Type B pancreatic cell (in vitro differentiated cells): ENCODE measurements at regions not wholly inside any gene's neighbourhood (a gene's known extent, or its start where the extent isn't known, plus 50 kb on each side); places are given as distances from the start of the nearest gene placed in this dataset.

ENCODE experiments used
- DNase-seq: peaks from one replicate; pipeline ENCODE4 v3.0.0; 2021; ENCODE audit warnings: mixed read lengths; ENCODE audit not compliant: unreplicated experiment; ENCODE audit errors: extremely low spot score
- H3K27ac Mint-ChIP-seq: 2 replicates; pipeline ENCODE4 v1.8.0; 2021; ENCODE audit warnings: mild to moderate bottlenecking, mixed read lengths
- H3K27me3 Mint-ChIP-seq: 2 replicates; pipeline ENCODE4 v1.8.0; 2021; ENCODE audit warnings: mixed read lengths
- H3K36me3 Mint-ChIP-seq: 2 replicates; pipeline ENCODE4 v1.8.0; 2021; ENCODE audit warnings: mixed read lengths
- H3K4me1 Mint-ChIP-seq: one replicate; pipeline ENCODE4 v1.8.0; 2021; ENCODE audit warnings: mixed read lengths; ENCODE audit not compliant: unreplicated experiment
- H3K4me3 Mint-ChIP-seq: 2 replicates; pipeline ENCODE4 v1.8.0; 2021; ENCODE audit warnings: mild to moderate bottlenecking, mixed read lengths
- H3K9me3 Mint-ChIP-seq: 2 replicates; pipeline ENCODE4 v1.8.0; 2021; ENCODE audit warnings: mixed read lengths
- TF ChIP-seq, protein P1 (sequence below): fragments of 200-600 bp; sonication (generic); conservative IDR thresholded peaks from 2 replicates; pipeline ENCODE4 v1.5.0; 2021; ENCODE audit warnings: antibody characterized with exemption, mild to moderate bottlenecking

DNA sequence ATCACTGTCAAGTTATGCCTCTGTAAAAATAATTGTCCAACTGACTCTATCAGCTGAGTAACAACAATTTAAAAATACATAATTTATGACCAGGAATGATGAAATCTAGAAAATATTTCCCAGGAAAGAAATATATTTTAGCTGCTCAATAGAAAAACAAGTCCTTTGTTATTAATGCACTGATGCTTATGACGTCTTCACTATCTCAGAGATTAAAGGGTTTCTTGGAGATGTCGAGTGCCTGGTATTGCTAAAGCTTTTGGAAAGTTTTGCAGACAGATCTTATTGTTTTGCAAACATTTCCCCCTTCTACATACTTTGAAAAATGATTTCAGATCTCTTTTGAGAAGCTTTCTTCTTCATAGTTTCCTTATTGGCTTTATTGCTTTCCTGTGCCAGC lies 154.6 kb upstream of the RPS6KA3 start:
- no peak for DNase-seq
- Mint-ChIP-seq H3K27ac (no peak overlapping the region), H3K36me3 (no peaks in the 10 kb centered on the region), H3K27me3 (no peaks in the 10 kb centered on the region), H3K9me3 (no peaks in the 10 kb centered on the region), H3K4me1 (no peaks in the 10 kb centered on the region), H3K4me3 (no peak overlapping the region)
- TF ChIP-seq, protein P1, sequence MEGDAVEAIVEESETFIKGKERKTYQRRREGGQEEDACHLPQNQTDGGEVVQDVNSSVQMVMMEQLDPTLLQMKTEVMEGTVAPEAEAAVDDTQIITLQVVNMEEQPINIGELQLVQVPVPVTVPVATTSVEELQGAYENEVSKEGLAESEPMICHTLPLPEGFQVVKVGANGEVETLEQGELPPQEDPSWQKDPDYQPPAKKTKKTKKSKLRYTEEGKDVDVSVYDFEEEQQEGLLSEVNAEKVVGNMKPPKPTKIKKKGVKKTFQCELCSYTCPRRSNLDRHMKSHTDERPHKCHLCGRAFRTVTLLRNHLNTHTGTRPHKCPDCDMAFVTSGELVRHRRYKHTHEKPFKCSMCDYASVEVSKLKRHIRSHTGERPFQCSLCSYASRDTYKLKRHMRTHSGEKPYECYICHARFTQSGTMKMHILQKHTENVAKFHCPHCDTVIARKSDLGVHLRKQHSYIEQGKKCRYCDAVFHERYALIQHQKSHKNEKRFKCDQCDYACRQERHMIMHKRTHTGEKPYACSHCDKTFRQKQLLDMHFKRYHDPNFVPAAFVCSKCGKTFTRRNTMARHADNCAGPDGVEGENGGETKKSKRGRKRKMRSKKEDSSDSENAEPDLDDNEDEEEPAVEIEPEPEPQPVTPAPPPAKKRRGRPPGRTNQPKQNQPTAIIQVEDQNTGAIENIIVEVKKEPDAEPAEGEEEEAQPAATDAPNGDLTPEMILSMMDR: no peak

DNA sequence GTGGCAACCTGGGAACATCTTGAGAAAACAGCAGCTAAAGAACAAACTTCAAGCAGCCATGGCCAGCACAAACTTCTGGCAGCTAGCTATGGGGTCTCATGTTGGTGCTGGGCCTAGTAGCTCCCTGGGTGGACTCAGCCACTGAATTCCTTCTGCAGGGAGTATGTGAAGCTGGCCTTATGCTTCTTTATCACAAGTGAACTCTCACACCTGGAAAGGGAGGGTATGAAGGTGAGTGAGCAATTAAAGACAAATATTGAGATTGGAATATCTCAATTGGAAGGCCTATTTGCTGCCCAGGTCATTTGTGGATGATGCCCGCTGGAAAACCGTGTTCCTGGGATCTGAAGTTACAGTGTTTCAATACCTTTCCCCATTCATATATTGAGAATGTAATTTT lies 153.3 kb upstream of the RPS6KA3 start:
- Mint-ChIP-seq H3K36me3 (no peaks in the 10 kb centered on the region), H3K27ac (no peak overlapping the region), H3K4me1 (no peaks in the 10 kb centered on the region), H3K9me3 (no peaks in the 10 kb centered on the region), H3K4me3 (no peak overlapping the region), H3K27me3 (no peaks in the 10 kb centered on the region)
- TF ChIP-seq, protein P1: no peak
- no peak for DNase-seq

DNA sequence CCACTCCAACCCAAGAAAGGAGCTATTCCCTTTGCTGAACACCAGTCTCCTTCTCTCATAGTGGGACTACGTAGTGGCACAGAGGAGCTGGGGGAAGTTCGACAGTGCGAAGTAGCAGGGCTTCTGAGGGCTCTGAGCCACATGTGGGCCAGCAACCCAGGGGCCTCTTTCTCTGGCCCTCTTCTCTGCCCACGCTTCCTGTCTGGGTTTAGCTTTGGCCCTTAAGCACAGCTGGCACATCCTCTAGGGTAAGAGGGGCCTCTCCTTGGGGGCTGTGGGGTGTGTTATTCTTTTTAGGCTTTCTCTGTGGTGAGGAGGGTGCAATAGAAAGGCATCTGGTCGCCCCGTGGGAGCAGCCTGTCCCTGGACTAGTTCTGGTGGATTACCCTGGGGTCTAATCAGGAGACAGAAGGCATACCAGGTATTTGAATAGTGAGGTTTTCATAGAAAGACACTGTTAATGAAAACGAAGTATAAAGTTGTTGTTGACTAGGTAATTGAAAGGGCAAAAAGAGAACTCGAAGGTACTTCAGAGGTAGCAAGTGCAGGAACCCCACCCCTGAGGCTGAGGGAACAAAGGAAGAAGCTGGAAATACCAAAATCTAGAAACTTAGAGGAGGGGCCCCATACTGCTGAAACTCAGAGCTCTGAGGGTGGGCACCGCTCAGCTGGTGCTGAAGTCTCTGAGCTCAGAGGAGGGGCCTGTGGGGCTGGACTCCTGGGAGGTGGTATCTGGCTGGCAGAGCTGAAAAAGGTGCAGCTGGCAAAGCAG lies 151.9 kb upstream of the RPS6KA3 start:
- no peaks in the 10 kb centered on the region for H3K4me1 Mint-ChIP-seq
- no peaks in the 10 kb centered on the region for H3K36me3 Mint-ChIP-seq
- TF ChIP-seq, protein P1: no peak
- H3K9me3 Mint-ChIP-seq: no peaks in the 10 kb centered on the region
- H3K27ac Mint-ChIP-seq: no peak overlapping the region
- no peak for DNase-seq
- no peak overlapping the region for H3K4me3 Mint-ChIP-seq
- H3K27me3 Mint-ChIP-seq: no peaks in the 10 kb centered on the region

DNA sequence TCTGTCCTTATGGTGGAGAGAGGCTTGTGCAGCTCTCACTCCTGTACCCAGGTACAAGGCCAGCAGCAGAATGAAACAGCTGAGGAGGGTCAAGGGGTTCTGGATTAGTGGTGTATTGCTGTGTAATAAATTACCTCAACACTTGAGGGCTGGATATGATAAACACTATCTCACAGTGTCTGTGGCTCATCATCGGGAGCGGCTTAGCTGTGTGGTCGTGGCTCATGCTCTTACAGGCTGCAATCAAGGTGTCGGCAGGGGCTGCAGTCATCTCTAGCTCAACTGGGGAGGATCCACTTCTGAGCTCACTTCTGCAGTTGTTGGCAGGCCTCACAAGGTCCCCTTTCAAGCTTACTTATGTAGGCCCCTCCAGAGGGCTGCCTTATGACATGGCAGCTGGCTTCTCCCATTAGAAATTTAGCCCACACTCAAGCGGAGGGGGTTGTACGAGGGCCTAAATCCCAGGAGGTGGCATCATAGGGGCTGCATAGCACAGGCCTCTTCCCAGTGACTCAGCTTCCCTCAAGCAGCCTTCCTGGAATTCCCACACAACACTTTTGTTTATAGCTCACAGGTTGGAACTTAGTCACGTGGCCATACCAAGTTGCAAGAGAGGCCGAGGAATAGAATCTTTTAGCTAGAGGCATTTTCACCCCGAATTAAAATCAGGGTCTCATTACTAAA lies 148.2 kb upstream of the RPS6KA3 start:
- Mint-ChIP-seq H3K9me3 (no peaks in the 10 kb centered on the region), H3K27me3 (no peaks in the 10 kb centered on the region), H3K4me1 (no peaks in the 10 kb centered on the region), H3K36me3 (no peaks in the 10 kb centered on the region), H3K4me3 (no peak overlapping the region), H3K27ac (no peak overlapping the region)
- no peak for DNase-seq
- TF ChIP-seq, protein P1: no peak

DNA sequence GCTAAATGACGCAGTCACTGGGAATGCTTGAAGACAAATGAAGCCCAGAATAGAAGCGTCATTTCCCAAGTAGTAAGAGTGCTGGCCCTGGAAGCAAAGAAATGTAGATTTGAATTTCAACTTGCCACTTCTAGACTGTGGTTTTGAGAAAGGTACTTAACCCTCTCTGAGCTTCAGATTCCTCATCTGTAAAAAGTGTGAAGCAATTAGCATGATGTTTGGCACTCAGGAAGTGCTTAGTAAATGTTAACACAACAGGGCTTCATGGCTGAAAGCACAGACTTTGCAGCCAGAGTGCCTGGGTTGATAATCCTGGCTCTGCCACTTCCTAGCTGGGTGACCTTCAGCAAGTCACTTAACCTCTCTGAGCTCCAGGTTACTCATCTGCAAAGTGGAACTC lies 147.4 kb upstream of the RPS6KA3 start:
- TF ChIP-seq, protein P1: no peak
- Mint-ChIP-seq H3K4me1 (no peaks in the 10 kb centered on the region), H3K4me3 (no peak overlapping the region), H3K36me3 (no peaks in the 10 kb centered on the region), H3K9me3 (no peaks in the 10 kb centered on the region), H3K27me3 (no peaks in the 10 kb centered on the region), H3K27ac (no peak overlapping the region)
- no peak for DNase-seq
